Glomerular endothelial cell (primary cell): ENCODE measurements at regions not wholly inside any gene's neighbourhood (a gene's known extent, or its start where the extent isn't known, plus 50 kb on each side); places are given as distances from the start of the nearest gene placed in this dataset.

Experiments
- DNase-seq: peaks from one replicate; pipeline ENCODE4 v3.0.0-alpha.2; 2011; ENCODE audit warnings: low read depth, low spot score; ENCODE audit errors: extremely low read depth

- DNase-seq: no peak
These were observed 72.6 kb upstream of the RORA start for GRCh38 chr15:61301701-61302100.

- no peak for DNase-seq
These were observed 70.1 kb upstream of the RORA start for GRCh38 chr15:61299075-61299763.

DNA sequence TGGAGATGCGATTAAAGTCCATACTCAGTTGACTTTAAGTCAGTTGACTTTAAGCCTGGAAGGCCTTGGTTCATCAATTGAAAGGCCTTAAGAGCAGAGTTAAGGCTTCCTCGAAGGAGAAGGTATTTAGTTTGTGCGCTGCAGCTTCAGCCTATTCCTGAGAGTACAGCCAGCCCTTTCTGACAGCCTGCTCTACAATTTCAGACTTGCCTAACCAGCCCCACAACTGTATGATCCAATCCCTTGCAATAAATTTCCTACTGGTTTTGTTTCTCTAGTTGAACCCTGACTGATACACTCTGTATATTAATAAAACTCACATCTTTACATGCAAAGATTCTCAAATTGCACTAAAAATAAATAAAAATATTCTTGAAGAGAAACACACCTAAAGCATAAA is 66.1 kb upstream of the RORA start:
- no peak for DNase-seq

DNA sequence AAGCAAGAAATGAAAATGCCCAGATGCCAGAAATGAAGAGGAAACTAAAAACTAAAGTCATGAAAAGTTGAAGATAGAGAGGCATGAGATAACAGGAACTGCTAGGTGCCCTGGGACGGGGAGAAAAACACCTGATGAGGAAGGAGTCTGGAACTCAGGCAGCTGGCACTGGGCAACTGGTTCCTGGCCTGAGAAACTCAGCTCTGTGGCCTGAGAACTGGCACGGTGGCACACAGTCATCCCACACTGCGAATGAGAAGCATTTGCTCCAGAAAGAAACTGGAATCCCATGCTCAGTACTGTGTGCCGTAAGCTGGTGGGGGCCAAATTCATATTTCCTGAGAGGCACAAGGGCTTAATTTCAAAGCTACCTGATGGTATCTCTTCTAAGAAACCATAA is 53.6 kb upstream of the RORA start:
- no peak for DNase-seq

DNA sequence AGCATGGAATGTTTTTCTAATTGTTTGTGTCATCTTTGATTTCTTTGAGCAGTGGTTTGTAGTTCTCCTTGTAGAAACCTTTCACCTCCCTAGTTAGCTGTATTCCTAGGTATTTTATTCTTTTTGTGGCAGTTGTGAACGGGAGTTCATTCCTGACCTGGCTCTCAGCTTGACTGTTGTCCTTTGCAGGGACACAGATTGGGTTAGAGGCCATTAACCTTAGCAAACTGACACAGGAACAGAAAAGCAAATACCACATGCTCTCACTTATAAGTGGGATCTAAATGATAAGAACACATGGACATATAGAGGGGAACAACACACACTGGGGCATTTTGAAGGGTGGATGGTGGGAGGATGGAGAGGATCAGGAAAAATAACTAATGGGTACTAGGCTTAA is 52.2 kb upstream of the RORA start:
- DNase-seq: no peak
